Glomerular visceral epithelial cell (primary cell): ENCODE measurements at regions not wholly inside any gene's neighbourhood (a gene's known extent, or its start where the extent isn't known, plus 50 kb on each side); places are given as distances from the start of the nearest gene placed in this dataset.

Experiments used
- DNase-seq: peaks from one replicate; pipeline ENCODE4 v3.0.0-alpha.2; 2016; ENCODE audit errors: extremely low spot score

- no peak for DNase-seq
Measured at GRCh38 chr4:52288212-52288855, 237.2 kb downstream of the SPATA18 start.

- no peak for DNase-seq
Measured at GRCh38 chr4:52290466-52290865, 239.4 kb downstream of the SPATA18 start.

GRCh38 chr4:52292245-52292644 is 241.1 kb downstream of the SPATA18 start:
- no peak for DNase-seq

- DNase-seq, result no peak
Measured at GRCh38 chr4:52296341-52296740, 245.2 kb downstream of the SPATA18 start.

GRCh38 chr4:52298444-52298843 is 247.3 kb downstream of the SPATA18 start:
- no peak for DNase-seq

- no peak for DNase-seq
Measured at GRCh38 chr4:52299120-52299519, 248.0 kb downstream of the SPATA18 start.

GRCh38 chr4:52311464-52312125 is 260.5 kb downstream of the SPATA18 start:
- no peak for DNase-seq

- no peak for DNase-seq
Measured at GRCh38 chr4:52312722-52313121, 261.6 kb downstream of the SPATA18 start.

- no peak for DNase-seq
Measured at GRCh38 chr4:52317361-52317879, 266.3 kb downstream of the SPATA18 start.

GRCh38 chr4:52317981-52318380 is 266.9 kb downstream of the SPATA18 start:
- DNase-seq, result no peak

GRCh38 chr4:52329894-52330293 is 278.8 kb downstream of the SPATA18 start:
- DNase-seq, result no peak

GRCh38 chr4:52343595-52343994 is 292.5 kb downstream of the SPATA18 start:
- no peak for DNase-seq

- DNase-seq, result no peak
Measured at GRCh38 chr4:52350926-52351325, 299.8 kb downstream of the SPATA18 start.

- no peak for DNase-seq
Measured at GRCh38 chr4:52358366-52358765, 300.7 kb downstream of the USP46 start.

GRCh38 chr4:52358883-52359321 is 300.2 kb downstream of the USP46 start:
- DNase-seq, result no peak

GRCh38 chr4:52366191-52366590 is 292.9 kb downstream of the USP46 start:
- DNase-seq, result no peak

GRCh38 chr4:52366621-52367020 is 292.5 kb downstream of the USP46 start:
- DNase-seq, result no peak

GRCh38 chr4:52367282-52367830 is 291.7 kb downstream of the USP46 start:
- DNase-seq, result no peak

- no peak for DNase-seq
Measured at GRCh38 chr4:52368895-52369294, 290.2 kb downstream of the USP46 start.

GRCh38 chr4:52369649-52370048 is 289.5 kb downstream of the USP46 start:
- DNase-seq, result no peak

GRCh38 chr4:52370576-52370975 is 288.5 kb downstream of the USP46 start:
- no peak for DNase-seq

GRCh38 chr4:52371841-52372240 is 287.3 kb downstream of the USP46 start:
- no peak for DNase-seq

- no peak for DNase-seq
Measured at GRCh38 chr4:52372269-52372668, 286.8 kb downstream of the USP46 start.
